Activated CD4-positive, alpha-beta T cell treated with anti-CD3 and anti-CD28 coated beads, Interleukin-2, Interleukin-4, amounts not matched to agents 100 ng/mL and 50 ng/mL, durations not matched to agents 16 hours and 8 hours (primary cell): ENCODE measurements at regions not wholly inside any gene's neighbourhood (a gene's known extent, or its start where the extent isn't known, plus 50 kb on each side); places are given as distances from the start of the nearest gene placed in this dataset.
"Not testable (repeated sequence)": the region's sequence is repeated elsewhere in the genome, so short reads cannot be mapped to it uniquely, and the experiment has no call there.

ENCODE experiments used
- DNase-seq: peaks from one replicate; pipeline ENCODE4 v3.0.0-alpha.2; 2020; ENCODE audit warnings: low spot score

GRCh38 chr1:219058891-219059820 is 114.5 kb upstream of the LYPLAL1 start:
- DNase-seq, result peak; percentile 30

DNA sequence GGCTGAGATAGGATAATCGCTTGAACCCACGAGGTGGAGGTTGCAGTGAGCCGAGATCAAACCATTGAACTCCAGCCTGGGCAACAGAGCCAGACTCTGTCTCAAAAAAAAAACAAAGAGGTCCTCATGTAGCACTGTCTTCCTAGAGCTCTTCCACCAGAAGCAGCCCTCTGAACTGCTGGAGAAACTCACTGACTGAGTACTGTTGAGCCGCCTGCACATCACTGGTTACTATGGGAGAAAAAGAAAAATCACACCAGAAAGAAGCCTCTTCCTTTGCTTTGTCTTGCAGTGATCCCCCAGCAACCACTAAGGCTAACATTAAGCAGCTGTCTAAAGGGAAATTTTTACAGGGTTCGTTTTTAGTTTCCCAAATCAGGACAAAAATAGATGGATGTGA is 112.9 kb upstream of the LYPLAL1 start:
- DNase-seq, result no peak

GRCh38 chr1:219062161-219062560 is 111.5 kb upstream of the LYPLAL1 start:
- no peak for DNase-seq

- DNase-seq, result no peak
Observed at GRCh38 chr1:219066098-219066497, 107.6 kb upstream of the LYPLAL1 start.

DNA sequence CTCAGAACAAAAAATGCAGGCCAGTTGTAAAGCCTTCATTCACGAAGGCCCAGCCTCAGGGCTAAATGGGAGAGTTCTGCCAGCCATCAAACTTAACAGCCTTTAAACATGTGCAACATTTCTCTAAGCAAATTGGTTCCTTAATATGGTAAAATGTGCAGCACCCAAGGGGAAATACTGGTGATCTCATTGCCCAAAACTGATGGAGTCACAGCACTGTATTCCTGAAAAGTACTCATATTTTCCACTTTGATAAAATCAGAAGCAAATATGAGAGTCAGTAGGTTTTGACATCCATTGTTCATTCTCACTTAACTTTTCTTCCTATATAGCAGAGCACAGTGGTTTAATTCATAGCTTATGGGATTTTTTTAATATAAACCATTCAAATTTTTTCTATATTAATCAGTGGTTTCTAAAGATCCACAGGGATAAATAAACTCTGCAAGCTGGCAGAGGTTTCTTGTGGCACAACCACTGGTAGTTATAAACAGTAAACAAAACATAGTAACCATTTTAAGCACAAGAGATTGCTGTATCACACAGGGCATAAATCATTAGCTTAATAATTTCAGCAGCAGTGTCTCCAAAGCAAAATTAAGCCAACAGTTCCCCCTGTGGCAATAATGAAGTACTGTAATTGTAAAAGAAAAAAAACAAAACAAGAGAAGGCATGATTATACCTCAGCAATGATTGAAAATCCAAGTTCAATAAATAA is 106.9 kb upstream of the LYPLAL1 start:
- DNase-seq, result no peak

DNA sequence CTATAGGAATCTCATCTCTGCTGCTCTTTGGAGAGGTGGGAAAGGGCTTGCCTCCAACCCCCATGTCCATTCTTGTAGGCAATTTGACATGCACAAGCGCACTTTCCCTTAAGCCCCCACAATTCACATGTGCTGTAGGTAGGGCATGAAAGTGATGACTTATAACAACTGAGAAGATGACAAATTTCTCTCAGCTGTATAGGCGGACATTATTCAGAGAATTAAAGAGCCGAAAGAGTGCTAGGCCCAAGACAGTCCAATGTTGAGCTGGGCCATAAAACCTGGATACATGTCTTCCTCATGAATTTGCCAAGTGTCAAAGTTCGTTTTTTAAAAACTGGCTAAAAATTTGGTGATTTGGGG is 106.3 kb upstream of the LYPLAL1 start:
- DNase-seq, result no peak

- DNase-seq, result not testable (repeated sequence)
Observed at GRCh38 chr1:219070395-219070794, 103.3 kb upstream of the LYPLAL1 start.

GRCh38 chr1:219071209-219071608 is 102.5 kb upstream of the LYPLAL1 start:
- DNase-seq, result no peak

DNA sequence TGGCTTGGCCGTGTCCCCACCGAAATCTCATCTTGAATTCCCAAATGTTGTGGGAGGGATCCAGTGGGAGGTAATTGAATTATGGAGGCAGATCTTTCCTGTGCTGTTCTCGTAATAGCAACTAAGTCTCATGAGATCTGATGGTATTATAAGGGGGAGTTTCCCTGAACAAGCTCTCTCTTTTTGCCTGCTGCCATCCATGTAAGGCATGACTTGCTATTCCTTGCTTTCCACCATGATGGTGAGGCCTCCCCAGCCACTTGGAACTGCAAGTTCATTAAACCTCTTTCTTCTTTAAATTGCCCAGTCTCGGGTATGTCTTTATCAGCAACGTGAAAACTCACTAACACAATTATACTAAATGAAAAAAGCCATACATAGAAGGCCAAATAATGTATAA is 101.3 kb upstream of the LYPLAL1 start:
- no peak for DNase-seq

GRCh38 chr1:219074084-219074728 is 99.5 kb upstream of the LYPLAL1 start:
- DNase-seq, result no peak

DNA sequence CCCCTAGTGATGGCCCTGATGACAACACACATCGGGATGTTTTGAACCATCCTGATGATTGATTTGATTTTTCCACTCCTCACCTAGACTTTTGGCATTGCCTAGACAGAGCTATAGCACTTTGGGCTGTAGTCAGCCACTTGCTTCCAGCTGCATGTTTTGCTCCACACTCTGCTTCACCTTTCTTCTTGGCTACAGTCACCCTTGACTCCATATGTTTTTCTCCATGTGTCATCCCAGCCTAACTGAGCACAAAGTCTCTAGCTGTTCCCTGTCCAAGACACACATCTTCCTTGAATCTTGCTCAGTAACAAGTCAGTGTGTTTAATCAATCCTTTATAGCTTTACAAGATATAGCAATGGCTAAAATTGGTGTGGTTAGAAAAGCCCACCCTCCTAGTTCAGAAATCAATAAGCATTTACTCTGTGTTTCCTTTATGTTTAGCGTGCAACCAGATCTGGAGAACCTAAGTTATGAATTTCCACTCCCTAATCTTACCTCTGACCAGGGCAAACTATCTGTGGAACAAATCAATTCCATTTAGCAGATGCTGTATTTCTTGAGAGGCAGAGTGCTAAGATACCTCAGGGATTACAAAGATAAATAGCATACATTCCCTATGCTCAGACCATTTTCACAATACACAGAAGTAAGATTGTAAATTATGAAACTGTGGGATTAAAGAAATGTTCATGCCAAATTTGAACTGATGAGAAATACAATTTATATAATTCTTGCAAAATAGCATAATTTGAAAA is 98.4 kb upstream of the LYPLAL1 start:
- no peak for DNase-seq

- no peak for DNase-seq
Observed at GRCh38 chr1:219076326-219076937, 97.2 kb upstream of the LYPLAL1 start.

- DNase-seq, result not testable (repeated sequence)
Observed at GRCh38 chr1:219077767-219078166, 95.9 kb upstream of the LYPLAL1 start.

DNA sequence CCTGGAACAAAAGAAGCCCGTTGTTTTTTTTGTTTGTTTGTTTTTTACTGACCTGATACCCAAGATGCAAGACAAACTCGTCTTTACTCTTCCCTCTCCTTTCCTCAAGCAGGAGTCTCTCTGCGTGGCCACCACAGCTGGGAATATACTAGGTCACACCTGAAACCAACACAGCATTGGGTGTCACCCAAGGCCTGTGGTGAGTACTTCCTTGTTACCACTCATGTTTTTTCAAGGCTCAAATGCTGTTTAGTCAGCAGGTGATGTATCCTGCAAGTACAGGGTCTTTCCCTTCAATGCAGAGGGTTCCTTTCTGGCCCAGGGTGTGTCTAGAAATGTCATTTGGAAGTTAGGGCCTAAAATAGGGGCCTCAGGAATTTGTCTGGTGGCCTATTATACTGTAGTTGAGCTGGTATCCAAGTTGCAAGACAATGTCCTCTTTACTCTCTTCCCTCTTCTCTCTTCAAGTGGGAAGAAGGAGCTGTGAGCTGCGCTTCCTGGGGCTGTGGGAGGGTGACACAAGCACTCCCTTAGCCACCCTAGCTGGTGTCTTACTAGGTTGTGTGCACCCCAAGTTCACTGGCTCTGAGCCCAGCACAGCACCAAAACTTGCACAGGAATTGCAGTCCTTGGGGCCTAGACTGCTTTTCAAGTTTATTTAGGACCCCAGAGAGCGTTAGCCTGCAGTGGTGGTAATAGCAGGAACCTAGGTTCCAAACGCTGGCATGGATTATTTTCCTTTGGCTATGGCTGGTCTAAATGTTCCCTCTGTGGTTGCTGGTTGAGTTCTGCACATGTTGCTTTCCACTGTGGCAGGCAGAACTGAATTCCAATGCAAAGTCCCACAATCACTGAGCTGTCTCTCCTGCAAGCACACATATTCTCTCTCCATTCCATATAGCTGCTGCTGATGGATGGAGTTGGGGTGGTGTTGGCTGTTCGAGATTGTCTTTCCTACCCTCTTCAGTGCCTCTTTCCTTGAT is 91.4 kb upstream of the LYPLAL1 start:
- no peak for DNase-seq

GRCh38 chr1:219083631-219084030 is 90.0 kb upstream of the LYPLAL1 start:
- no peak for DNase-seq

DNA sequence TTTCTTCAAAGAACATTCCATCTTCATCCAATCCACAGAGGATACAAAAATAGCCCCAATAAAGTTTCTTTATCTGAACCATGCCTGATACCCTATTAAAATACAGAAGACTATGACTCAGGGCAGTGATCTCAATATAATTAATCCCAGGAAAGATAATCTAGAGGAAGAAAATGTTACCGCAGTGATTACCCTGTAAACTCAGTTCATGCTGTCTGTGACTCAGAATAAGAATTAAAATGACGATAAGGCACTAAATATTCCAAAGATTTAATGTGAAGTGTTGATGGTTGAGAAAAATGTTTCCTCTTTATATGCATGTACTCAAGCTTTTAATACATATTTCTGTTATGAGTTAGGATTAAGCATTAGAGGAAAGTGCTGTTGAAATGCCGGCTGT is 88.6 kb upstream of the LYPLAL1 start:
- DNase-seq, result no peak

- no peak for DNase-seq
Observed at GRCh38 chr1:219085988-219086387, 87.7 kb upstream of the LYPLAL1 start.

DNA sequence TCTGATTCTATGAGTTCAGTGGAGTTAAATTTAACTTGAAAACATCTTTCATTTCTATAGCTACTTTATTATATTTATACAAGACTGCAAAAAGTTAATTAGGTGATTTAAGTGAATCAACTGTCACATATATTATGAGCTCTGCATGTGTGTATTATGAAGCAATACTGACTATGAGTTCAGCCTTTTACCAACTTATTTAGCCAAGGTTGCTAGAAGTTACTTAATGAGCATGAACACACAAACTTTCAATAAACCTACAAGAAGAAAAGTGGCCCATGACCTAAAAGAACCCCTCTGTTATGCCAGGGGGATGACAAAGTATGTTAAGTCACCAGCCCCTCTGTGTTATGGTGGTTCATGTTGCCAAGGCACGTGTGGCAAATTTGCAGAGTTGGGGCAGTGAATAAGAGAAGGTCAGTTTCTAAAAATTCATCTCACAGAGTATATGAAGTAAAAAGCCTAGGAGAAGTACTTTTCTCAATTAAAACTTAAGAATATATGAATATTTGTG is 86.7 kb upstream of the LYPLAL1 start:
- DNase-seq, result no peak

DNA sequence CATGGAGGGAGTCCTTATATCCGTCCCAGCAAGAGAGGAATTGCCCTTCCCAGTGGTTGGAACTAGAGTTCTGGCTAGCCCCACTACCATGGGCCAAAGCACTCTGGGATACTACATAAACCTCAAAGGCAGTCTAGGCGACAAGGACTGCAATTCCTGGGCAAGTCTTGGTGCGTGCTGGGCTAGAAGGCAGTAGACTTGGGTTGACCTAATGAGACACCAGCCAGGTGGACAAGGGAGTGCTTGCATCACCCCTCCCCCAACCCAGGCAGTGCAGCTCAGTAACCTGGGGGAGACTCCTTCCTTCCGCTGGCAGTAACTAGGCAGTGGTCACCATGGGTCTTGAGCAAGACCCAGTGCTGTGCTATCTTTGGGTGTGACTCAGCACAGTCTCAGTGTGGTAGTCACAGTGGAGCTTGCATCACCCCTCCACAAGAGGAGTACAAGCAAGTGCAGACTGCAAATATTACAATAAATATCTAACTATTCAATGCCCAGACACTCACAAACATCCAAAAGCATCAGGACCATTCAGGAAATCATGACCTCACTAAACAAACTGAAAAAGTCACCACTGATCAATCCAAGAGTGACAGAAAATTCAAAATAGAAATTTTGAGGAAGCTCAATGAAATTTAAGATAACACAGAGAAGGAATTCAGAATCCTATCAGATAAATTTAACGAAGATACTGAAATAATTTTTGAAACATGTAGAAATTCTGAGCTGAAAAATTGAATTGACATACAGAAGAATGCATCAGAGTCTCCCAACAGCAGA is 84.7 kb upstream of the LYPLAL1 start:
- DNase-seq, result no peak
